ENCODE measurements at regions not wholly inside any gene's neighbourhood (a gene's known extent, or its start where the extent isn't known, plus 50 kb on each side); places are given as distances from the start of the nearest gene placed in this dataset.

- TF ChIP-seq FOXP2 (optimal IDR thresholded peaks at IDR 0.05; ENCODE audit: control extremely low read depth, extremely low read length, insufficient read depth) (no peak), POLR2AphosphoS5 (IDR thresholded peaks at IDR 0.05; ENCODE audit: borderline replicate concordance, low read depth, low read length) (no peak)
Measured at GRCh38 chr21:40938611-40939010, 91.7 kb upstream of the DSCAM start.
